Mucosa of descending colon (tissue), 3 donors: ENCODE measurements at regions not wholly inside any gene's neighbourhood (a gene's known extent, or its start where the extent isn't known, plus 50 kb on each side); places are given as distances from the start of the nearest gene placed in this dataset.

Source experiments
- ATAC-seq: fragments of 200-7000 bp; cut with Tn5 transposase; one replicate; pipeline ENCODE4 v1.9.1; 2020; ENCODE audit warnings: mild to moderate bottlenecking, moderate library complexity
- DNase-seq, 3 donors: peaks; one replicate each; pipeline ENCODE4 v3.0.0-alpha.2; 2020
- H3K36me3 ChIP-seq: fragments of 200-600 bp; one replicate; pipeline ENCODE4 v1.8.0; 2021; ENCODE audit warnings: low read depth, mild to moderate bottlenecking
- H3K4me1 ChIP-seq: fragments of 200-600 bp; one replicate; pipeline ENCODE4 v1.8.0; 2021; ENCODE audit warnings: low read depth, mild to moderate bottlenecking
- H3K4me3 ChIP-seq: fragments of 200-600 bp; one replicate; pipeline ENCODE4 v1.8.0; 2021; ENCODE audit warnings: mild to moderate bottlenecking
- H3K9me3 ChIP-seq: fragments of 200-600 bp; one replicate; pipeline ENCODE4 v1.8.0; 2021; ENCODE audit warnings: mild to moderate bottlenecking
- CTCF ChIP-seq: fragments of 200-600 bp; IDR thresholded peaks from one replicate; pipeline ENCODE4 v1.8.0; 2022; ENCODE audit warnings: antibody characterized with exemption, mild to moderate bottlenecking
- intact Hi-C, 2 donors: fragments of 100-400 bp; cut with DNase I in 1 of 2; cut with micrococcal nuclease in 1 of 2; formaldehyde crosslinking; loops; one replicate each; pipeline versions ENCODE4 v1.11.0 to v1.11.1; 2022; cut with DNase I, micrococcal nuclease
- donor health status: DM: no; HTN: no; CAD: no; lungs with moderate emphysema.
- donor health status: DM: no; HTN: no; CAD: no.
- donor health status: DM: no; HTN: yes; CAD: no.

DNA sequence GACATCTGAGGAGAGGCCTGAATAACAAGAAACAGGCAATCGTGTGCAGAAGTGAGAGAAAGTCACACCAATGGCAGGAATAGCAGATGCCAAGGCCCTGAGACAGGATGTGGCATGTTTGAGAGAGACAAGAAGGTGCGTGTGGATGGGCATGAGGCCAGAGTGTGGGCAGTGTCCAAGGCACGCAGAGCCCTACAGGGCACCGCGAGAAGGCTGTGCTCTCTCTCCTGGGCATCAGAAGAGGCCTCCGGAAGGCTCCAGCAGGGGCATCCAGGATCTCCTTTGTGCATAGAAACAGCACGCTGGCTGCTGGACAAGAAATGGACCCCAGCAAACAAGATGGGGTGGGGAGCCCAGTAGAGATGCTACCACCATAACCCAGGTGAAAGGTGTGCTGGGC is 239.0 kb upstream of the RAB6C start:
- H3K4me3 ChIP-seq: no peak overlapping the region
- TF ChIP-seq CTCF: no peak
- no peaks in the 10 kb centered on the region for H3K4me1 ChIP-seq
- ATAC-seq: no peak
- no peaks in the 10 kb centered on the region for H3K36me3 ChIP-seq
- intact Hi-C loops: no loop called here
- DNase-seq: no peak
- no peaks in the 10 kb centered on the region for H3K9me3 ChIP-seq

DNA sequence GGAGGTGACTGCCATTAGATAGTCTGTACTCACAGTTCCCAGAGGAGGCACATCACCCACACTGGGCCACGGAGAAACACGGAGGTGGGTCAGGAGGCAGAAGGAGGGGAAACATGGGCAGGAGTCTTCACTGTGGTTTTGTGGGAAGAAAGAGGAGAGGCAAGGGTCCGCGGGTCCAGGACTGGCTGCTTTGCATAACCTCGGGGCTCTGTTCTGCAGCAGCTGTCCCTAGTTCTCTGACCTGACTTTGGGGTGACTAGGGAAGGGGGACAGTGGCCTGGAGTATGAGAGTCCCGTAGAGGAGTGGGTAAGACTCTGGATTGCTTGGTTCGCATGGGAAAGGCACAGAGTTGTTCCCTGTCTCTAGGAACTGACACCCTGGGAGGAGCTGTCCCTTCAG is 238.3 kb upstream of the RAB6C start:
- no peaks in the 10 kb centered on the region for H3K9me3 ChIP-seq
- no peak for ATAC-seq

GRCh38 chr2:129741623-129742022 is 237.8 kb upstream of the RAB6C start:
- intact Hi-C loops: no loop called here
- no peak for ATAC-seq
- H3K4me3 ChIP-seq: no peak overlapping the region

More for the DNA sequence above, 238.3 kb upstream of the RAB6C start:
- Histone ChIP-seq H3K4me1 (no peaks in the 10 kb centered on the region), H3K36me3 (no peaks in the 10 kb centered on the region), H3K4me3 (no peak overlapping the region)
- no peak for TF ChIP-seq CTCF
- no peak for DNase-seq
- intact Hi-C loops: no loop called here

DNA sequence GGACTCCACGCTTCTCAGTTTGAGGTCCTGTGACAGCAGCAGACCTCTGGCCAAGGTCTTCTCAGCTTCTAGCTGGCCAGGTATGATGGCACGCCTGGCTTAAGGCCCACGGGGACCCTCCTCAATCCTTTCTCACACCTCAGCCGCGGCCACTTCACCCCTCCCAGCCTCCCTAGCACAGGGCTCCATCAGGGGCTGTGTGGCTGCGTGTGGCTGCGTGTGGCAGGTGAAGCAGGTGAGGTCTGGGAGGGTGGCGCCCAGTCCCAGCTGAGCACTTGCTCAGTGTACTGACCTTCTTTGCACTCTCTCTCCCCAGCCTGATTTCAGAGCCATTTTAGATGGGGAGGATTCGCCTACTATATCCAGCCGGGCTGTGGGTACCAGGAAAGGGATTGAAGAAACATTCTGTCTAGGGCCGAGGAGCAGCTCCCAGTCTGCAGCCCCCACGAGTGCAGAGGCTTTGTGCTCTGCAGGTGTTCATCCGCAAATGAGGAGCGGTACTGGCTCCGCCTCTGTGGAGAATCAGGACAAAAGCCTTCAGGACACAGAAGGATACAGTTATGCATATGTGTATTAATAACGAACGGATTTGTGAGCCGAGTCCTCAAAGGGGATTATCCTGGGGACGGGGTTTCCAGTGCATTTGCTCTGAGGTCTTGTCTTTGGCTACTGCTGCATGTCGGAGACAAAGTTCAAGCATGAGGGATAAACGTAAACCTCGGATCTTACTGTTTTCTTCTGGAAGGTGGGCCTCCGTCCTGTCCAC is 236.9 kb upstream of the RAB6C start:
- intact Hi-C loops: no loop called here
- DNase-seq (no peak), ATAC-seq (no peak)
- no peaks in the 10 kb centered on the region for H3K36me3 ChIP-seq
- H3K4me1 ChIP-seq: no peaks in the 10 kb centered on the region
- H3K9me3 ChIP-seq: no peaks in the 10 kb centered on the region
- H3K4me3 ChIP-seq: no peak overlapping the region
- no peak for TF ChIP-seq CTCF

More at GRCh38 chr2:129741623-129742022, 237.8 kb upstream of the RAB6C start:
- no peak for DNase-seq
- Histone ChIP-seq H3K9me3 (no peaks in the 10 kb centered on the region), H3K4me1 (no peaks in the 10 kb centered on the region), H3K36me3 (no peaks in the 10 kb centered on the region)
- no peak for TF ChIP-seq CTCF

DNA sequence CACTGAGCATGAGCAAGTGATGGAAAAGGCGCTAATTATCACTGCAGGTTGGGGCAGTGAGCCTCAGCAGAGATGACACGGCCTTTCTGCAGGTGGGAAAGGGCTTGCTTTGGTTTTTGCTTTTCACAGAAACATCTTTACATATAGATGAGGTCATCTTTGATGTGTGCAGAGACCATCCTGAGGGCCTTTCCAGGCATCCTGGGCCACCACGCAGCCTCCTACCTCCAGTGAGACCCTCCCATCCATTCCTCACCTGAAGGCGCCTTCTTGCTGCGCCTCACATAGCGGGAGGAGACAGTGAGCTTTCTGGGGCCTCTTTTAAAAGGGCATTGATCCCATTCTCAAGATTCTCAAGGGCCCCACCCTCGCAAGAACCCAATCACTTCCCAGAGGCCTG is 235.3 kb upstream of the RAB6C start:
- H3K4me1 ChIP-seq: no peaks in the 10 kb centered on the region
- DNase-seq: no peak
- no peak overlapping the region for H3K4me3 ChIP-seq
- no peaks in the 10 kb centered on the region for H3K36me3 ChIP-seq
- TF ChIP-seq CTCF: no peak
- no peaks in the 10 kb centered on the region for H3K9me3 ChIP-seq
- intact Hi-C loops: no loop called here
- ATAC-seq: no peak

DNA sequence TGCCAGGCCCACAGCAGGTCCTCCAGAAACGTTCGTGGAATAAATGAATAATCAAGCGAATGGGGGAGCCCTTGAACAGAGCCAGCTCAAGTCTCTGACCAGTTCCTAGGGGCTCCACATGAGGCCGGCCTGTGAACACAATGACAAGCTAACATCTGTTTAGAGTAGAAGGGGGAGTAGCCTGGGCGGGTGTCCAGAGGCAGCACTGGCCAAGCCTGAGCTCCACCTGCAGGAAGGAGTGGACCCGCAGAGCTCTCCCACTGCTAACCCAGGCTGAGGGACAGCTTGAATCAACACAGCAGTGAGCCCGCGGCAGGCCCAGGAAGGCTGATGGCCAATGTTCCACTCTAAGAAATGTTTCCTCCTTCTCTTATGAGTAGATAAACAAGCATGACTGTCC is 234.8 kb upstream of the RAB6C start:
- DNase-seq: no peak
- Histone ChIP-seq H3K9me3 (no peaks in the 10 kb centered on the region), H3K36me3 (no peaks in the 10 kb centered on the region), H3K4me3 (no peak overlapping the region), H3K4me1 (no peaks in the 10 kb centered on the region)
- intact Hi-C loops: no loop called here
- peak; percentile 8 for ATAC-seq
- no peak for TF ChIP-seq CTCF
